HCT116 (cell line): ENCODE measurements at regions not wholly inside any gene's neighbourhood (a gene's known extent, or its start where the extent isn't known, plus 50 kb on each side); places are given as distances from the start of the nearest gene placed in this dataset.

Source experiments
- ATAC-seq: fragments of 200-7000 bp; cut with Tn5 transposase; 2 replicates; pipeline ENCODE4 v1.9.1; 2020; ENCODE audit warnings: mild to moderate bottlenecking, moderate library complexity
- BruUV-seq: library from RNA; stranded (reverse); fragments of 400-500 nt; replicated peaks from 2 replicates; lab custom pipeline; 2021; lab: Mats Ljungman, UMichigan
- CTCF ChIA-PET: fragments of 300-600 bp; sonication (Branson Sonifier 250); formaldehyde crosslinking; loops from one replicate; lab custom pipeline; 2021; ENCODE audit warnings: antibody characterized with exemption; lab: Charles Lee
- POLR2A ChIA-PET: fragments of 300-600, 350-600 bp; sonication (Branson Sonifier 250); formaldehyde crosslinking; loops from one replicate; lab custom pipeline; 2021; ENCODE audit warnings: antibody characterized with exemption; lab: Charles Lee
- RAD21 ChIA-PET, 2 experiments: fragments of 300-600 bp; sonication (Branson Sonifier 250); formaldehyde crosslinking; loops; one replicate each; lab custom pipeline; 2023; ENCODE audit warnings: low total read pairs in 2 of 2; ENCODE audit not compliant: uncharacterized antibody in 2 of 2, unreplicated experiment in 2 of 2, low non-redundant PET in 1 of 2; lab: Charles Lee
- DNase-seq: peaks from one replicate; pipeline ENCODE4 v3.0.0-alpha.2; 2010; ENCODE audit warnings: low read depth, low spot score
- H2AFZ ChIP-seq: fragments of 200-600 bp; shearing (Covaris generic), sonication (generic); 2 replicates; pipeline ENCODE4 v1.6.1; 2017; ENCODE audit warnings: low read depth, mixed run types, mixed read lengths, antibody characterized with exemption, low read length; ENCODE audit not compliant: poor library complexity, severe bottlenecking
- H3K27ac ChIP-seq: 2 replicates; pipeline ENCODE4 v1.5.1; 2012; ENCODE audit warnings: low read depth, low read length
- H3K27me3 ChIP-seq: fragments of 200-600 bp; sonication (generic); 2 replicates; pipeline ENCODE4 v1.6.1; 2016; ENCODE audit warnings: mixed run types, low read length, mixed read lengths; ENCODE audit not compliant: insufficient read depth
- H3K36me3 ChIP-seq, 2 experiments: fragments of 200-500 bp in 1 of 2; fragments of 200-600 bp in 1 of 2; sonication (Bioruptor generic) in 1 of 2; sonication (generic) in 1 of 2; 2 replicates each; pipeline versions ENCODE4 v1.5.1 to v1.6.1; 2014 to 2016; ENCODE audit warnings: low read length in 2 of 2, inconsistent platforms in 1 of 2, mixed read lengths in 1 of 2, mixed run types in 1 of 2; ENCODE audit not compliant: insufficient read depth in 2 of 2, control insufficient read depth in 1 of 2
- H3K4me1 ChIP-seq, 2 experiments: fragments of 200-600 bp in 1 of 2; sonication (generic) in 1 of 2; 2 replicates each; pipeline versions ENCODE4 v1.5.1 to v1.6.1; 2012 to 2017; ENCODE audit warnings: low read length in 2 of 2, inconsistent platforms in 1 of 2, mild to moderate bottlenecking in 1 of 2, mixed read lengths in 1 of 2, mixed run types in 1 of 2, moderate library complexity in 1 of 2; ENCODE audit not compliant: insufficient read depth in 2 of 2, control insufficient read depth in 1 of 2
- H3K4me2 ChIP-seq: fragments of 200-600 bp; sonication (generic); 2 replicates; pipeline ENCODE4 v1.6.1; 2017; ENCODE audit warnings: mixed run types, low read length, mixed read lengths
- H3K4me3 ChIP-seq, 2 experiments: fragments of 200-600 bp in 1 of 2; sonication (generic) in 1 of 2; replicated peaks in 1 of 2; 2 replicates each; pipeline ENCODE4 v1.5.1; 2011 to 2016; ENCODE audit warnings: low read length in 2 of 2, control low read depth in 1 of 2, low read depth in 1 of 2, mild to moderate bottlenecking in 1 of 2, mixed read lengths in 1 of 2, mixed run types in 1 of 2
- H3K79me2 ChIP-seq: fragments of 200-600 bp; sonication (generic); 2 replicates; pipeline ENCODE4 v1.6.1; 2017; ENCODE audit warnings: mild to moderate bottlenecking, mixed run types, low read length, moderate library complexity, mixed read lengths; ENCODE audit not compliant: insufficient read depth
- H3K9ac ChIP-seq: fragments of 200-600 bp; sonication (generic); 2 replicates; pipeline ENCODE4 v1.6.1; 2016; ENCODE audit warnings: low read length, mixed read lengths
- H3K9me2 ChIP-seq: fragments of 200-600 bp; sonication (generic), shearing (Covaris generic); 2 replicates; pipeline ENCODE4 v1.6.1; 2017; ENCODE audit warnings: mixed run types, mild to moderate bottlenecking, moderate library complexity; ENCODE audit not compliant: insufficient read depth
- H3K9me3 ChIP-seq, 2 experiments: fragments of 200-500 bp in 1 of 2; fragments of 200-600 bp in 1 of 2; sonication (Bioruptor generic) in 1 of 2; sonication (generic) in 1 of 2; 2 replicates each; pipeline ENCODE4 v1.6.1; 2014 to 2017; ENCODE audit warnings: low read length in 2 of 2, mixed read lengths in 2 of 2, inconsistent platforms in 1 of 2, low read depth in 1 of 2, mild to moderate bottlenecking in 1 of 2, mixed run types in 1 of 2, moderate library complexity in 1 of 2; ENCODE audit not compliant: control insufficient read depth in 1 of 2, insufficient read depth in 1 of 2
- H4K20me1 ChIP-seq: fragments of 200-600 bp; sonication (generic), shearing (Covaris generic); 2 replicates; pipeline ENCODE4 v1.6.1; 2017; ENCODE audit warnings: mixed run types, mild to moderate bottlenecking, moderate library complexity; ENCODE audit not compliant: insufficient read depth
- CEBPB ChIP-seq: IDR thresholded peaks from 2 replicates; pipeline ENCODE4 v1.6.1; 2012; ENCODE audit warnings: low read depth
- JUND ChIP-seq: IDR thresholded peaks from 2 replicates; pipeline ENCODE4 v1.6.1; 2012
- SP1 ChIP-seq: IDR thresholded peaks from 2 replicates; pipeline ENCODE4 v1.6.1; 2012; ENCODE audit warnings: low read depth
- SRF ChIP-seq: IDR thresholded peaks from 2 replicates; pipeline ENCODE4 v1.6.1; 2012; ENCODE audit warnings: low read depth
- TCF7L2 ChIP-seq: IDR thresholded peaks from 2 replicates; pipeline ENCODE4 v1.7.0; 2011; ENCODE audit warnings: borderline replicate concordance, inconsistent platforms; ENCODE audit not compliant: insufficient read depth, insufficient read length; ENCODE audit errors: extremely low read depth
- ZNF274 ChIP-seq: fragments of 200-500 bp; sonication (Bioruptor generic); IDR thresholded peaks from 2 replicates; pipeline ENCODE4 v1.6.1; 2014; ENCODE audit warnings: mild to moderate bottlenecking, low read depth, low read length, inconsistent platforms
- intact Hi-C: fragments of 100-400 bp; cut with micrococcal nuclease; formaldehyde crosslinking; loops from 2 replicates; pipeline ENCODE4 v1.10.0; 2022
- TF ChIP-seq, protein P1 (sequence below): IDR thresholded peaks from 2 replicates; pipeline ENCODE4 v1.6.1; 2012; ENCODE audit warnings: low read depth
- TF ChIP-seq, protein P2 (sequence below): IDR thresholded peaks from 2 replicates; pipeline ENCODE4 v1.6.1; 2012

DNA sequence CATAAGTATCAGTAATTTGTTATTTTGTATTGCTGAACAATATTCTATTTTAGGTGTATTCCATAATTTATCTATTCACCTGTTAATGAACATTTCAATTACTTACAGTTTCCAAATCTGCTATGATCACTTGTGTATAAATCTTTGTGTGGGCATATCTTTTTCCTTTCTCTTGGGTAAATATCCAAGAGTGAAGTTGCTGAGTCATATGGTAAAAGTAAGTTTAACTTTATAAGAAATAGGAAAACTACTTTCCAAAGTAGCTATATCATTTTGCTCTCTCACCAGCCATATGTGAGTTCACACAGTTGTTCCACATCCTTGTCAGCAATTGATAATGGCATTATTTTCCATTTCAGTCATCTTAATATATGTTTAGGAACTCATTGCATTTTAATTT lies 66.6 kb upstream of the KITLG start:
- no peaks in the 10 kb centered on the region for H3K79me2 ChIP-seq
- no peak for DNase-seq
- no peaks in the 10 kb centered on the region for H3K27me3 ChIP-seq
- H3K4me3 ChIP-seq = no peak overlapping the region
- no TSS peak for BruUV-seq
- no peaks in the 10 kb centered on the region for H3K9me3 ChIP-seq
- intact Hi-C loops = no loop called here
- no peak for ATAC-seq
- no peaks in the 10 kb centered on the region for H3K36me3 ChIP-seq
- H3K9ac ChIP-seq = no peak overlapping the region
- no peak overlapping the region for H3K27ac ChIP-seq
- TF ChIP-seq CEBPB = no peak
- TF ChIP-seq, protein P1, sequence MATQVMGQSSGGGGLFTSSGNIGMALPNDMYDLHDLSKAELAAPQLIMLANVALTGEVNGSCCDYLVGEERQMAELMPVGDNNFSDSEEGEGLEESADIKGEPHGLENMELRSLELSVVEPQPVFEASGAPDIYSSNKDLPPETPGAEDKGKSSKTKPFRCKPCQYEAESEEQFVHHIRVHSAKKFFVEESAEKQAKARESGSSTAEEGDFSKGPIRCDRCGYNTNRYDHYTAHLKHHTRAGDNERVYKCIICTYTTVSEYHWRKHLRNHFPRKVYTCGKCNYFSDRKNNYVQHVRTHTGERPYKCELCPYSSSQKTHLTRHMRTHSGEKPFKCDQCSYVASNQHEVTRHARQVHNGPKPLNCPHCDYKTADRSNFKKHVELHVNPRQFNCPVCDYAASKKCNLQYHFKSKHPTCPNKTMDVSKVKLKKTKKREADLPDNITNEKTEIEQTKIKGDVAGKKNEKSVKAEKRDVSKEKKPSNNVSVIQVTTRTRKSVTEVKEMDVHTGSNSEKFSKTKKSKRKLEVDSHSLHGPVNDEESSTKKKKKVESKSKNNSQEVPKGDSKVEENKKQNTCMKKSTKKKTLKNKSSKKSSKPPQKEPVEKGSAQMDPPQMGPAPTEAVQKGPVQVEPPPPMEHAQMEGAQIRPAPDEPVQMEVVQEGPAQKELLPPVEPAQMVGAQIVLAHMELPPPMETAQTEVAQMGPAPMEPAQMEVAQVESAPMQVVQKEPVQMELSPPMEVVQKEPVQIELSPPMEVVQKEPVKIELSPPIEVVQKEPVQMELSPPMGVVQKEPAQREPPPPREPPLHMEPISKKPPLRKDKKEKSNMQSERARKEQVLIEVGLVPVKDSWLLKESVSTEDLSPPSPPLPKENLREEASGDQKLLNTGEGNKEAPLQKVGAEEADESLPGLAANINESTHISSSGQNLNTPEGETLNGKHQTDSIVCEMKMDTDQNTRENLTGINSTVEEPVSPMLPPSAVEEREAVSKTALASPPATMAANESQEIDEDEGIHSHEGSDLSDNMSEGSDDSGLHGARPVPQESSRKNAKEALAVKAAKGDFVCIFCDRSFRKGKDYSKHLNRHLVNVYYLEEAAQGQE = no peak
- TF ChIP-seq SRF = no peak
- no peak for TF ChIP-seq TCF7L2
- TF ChIP-seq, protein P2, sequence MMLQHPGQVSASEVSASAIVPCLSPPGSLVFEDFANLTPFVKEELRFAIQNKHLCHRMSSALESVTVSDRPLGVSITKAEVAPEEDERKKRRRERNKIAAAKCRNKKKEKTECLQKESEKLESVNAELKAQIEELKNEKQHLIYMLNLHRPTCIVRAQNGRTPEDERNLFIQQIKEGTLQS = no peak
- no peak for TF ChIP-seq ZNF274
- no peak for TF ChIP-seq SP1
- TF ChIP-seq JUND = no peak
- no peaks in the 10 kb centered on the region for H3K4me1 ChIP-seq
- H4K20me1 ChIP-seq = no peaks in the 10 kb centered on the region
- H3K9me2 ChIP-seq = no peaks in the 10 kb centered on the region
- ChIA-PET CTCF (no interaction called here), RAD21 (no interaction called here), POLR2A (no interaction called here)
- H3K4me2 ChIP-seq = no peak overlapping the region
- H2AFZ ChIP-seq = no peak overlapping the region
